GM11168 (cell line): ENCODE measurements at regions not wholly inside any gene's neighbourhood (a gene's known extent, or its start where the extent isn't known, plus 50 kb on each side); places are given as distances from the start of the nearest gene placed in this dataset.
"Not testable (repeated sequence)": the region's sequence is repeated elsewhere in the genome, so short reads cannot be mapped to it uniquely, and the experiment has no call there.

ENCODE experiments used
- in situ Hi-C: fragments of 300-500 bp; cut with MboI; formaldehyde crosslinking; loops from one replicate; pipeline ENCODE4 v1.12.0; 2022; ENCODE audit warnings: low sequenced_read_pairs; ENCODE audit not compliant: unreplicated experiment

DNA sequence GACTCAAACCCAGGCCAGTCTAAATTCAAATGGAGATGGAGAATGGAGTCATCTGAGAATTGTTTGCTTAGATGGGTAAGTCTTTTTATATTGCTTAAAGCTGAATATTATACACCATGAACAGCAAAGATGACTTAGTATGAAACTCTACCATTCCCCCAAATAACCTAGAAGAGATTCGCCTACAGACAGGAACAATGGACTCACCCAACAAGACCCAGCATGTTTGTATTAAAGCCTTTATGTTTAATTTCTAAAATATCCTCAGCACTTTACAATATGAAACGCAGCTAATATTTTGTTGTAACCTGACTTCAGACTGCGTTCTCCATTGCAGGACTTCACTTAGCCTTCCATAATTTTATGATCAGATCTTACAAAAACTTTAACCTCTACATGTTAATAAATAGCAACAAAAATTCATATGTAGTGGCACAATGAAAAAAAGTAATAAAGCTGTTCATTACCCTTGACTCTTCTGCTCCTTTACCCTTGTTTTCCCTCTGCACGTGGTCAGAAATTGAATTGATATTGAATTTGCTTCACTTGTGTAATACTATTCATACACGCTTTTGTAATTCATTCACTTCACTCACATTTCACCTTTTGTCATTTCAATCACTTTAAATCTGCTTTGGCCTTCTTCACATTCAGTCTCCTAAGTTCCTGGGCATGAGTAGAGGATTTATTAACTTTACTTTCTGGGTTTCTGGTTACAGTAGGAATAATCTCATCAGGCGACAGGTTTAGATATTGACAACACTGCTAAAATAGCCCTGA lies 177.3 kb upstream of the PTBP2 start:
- in situ Hi-C loops, result no loop called here

DNA sequence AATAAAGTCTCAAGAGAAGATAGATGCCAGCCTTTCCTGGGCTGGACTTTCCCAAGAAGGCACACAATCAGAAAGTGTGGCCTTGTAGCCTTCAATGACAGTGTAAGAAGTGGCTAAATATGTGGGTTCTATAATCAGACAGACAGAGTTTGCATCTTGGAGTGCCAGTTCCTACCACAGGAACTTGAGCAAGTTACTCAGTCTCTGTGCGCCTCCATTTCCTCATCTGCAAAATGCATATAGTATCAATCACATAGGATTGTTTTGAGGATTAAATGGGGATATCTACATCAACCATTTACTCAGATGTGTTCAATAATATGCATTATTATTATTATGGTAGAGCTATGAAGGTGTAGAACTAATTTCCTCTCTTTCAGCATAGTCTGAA lies 176.8 kb upstream of the PTBP2 start:
- in situ Hi-C loops, result no loop called here

DNA sequence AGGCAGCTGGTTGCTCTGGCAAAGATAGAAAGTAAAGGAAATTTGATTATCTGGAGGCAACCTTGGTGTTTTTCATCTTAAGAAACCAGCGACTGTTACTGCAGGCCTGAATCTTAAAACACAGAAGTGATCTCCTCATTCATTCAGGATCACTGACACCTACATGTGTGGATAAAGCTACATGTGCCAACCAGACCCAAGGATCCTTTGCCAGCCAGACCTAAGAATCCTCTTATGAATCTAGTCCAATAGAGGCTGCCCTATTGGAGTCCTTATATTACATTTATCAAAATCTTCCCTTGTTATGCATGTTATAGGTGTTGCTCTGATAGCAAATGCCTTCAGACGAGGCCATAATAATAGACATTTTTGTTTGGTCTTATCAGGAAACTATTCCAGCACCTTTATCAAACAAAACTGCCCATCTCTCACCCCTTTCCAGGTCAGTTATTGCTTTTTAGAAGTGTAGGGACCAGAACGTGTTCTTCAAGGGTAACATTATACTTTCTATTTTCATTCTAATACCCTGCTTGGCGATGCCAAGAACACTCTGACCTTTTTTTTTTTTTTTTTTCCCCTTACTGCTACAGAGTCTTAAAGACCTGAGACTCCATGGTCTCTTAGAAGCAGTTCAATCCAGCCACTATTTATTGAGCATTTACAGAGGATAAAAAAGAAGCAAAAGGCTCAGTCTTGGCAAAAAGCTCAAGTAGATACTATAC lies 175.5 kb upstream of the PTBP2 start:
- in situ Hi-C loops, result no loop called here

DNA sequence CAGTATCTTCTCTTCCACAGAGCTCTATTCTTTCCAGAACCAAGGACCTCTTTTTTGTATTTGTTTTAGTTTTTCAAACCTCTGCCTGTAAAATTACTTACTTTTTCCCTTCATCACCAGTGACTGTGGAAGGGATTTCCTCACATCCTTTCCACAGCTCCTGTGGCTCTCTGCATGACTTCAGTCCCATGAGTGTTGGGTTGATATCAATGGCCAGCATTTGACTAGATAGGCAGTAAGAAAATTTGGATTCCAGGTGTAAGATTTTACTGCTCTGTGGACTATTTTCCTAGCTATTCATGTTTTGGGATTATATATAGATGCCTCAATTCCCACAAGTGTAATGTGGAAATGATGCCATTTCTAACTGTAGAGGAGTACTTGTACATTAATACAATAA lies 171.5 kb upstream of the PTBP2 start:
- in situ Hi-C loops, result no loop called here

DNA sequence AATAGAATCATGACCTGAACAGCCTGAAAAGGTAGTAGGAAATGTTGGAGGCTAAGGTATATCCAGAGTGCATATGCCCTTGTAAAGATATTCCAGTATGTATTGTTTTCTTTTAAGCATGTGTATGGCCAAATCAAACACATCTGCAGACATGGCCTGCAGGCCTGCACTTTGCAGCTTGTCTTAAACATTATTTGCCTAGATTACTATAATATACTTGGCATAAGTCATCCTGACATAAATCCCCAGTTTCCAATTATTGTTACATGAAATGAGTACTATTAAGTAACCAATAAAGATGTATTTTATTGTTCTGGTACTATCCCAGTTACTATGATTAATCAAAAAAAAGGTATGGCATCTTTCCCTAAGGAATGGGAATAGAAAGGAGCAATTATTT lies 169.1 kb upstream of the PTBP2 start:
- in situ Hi-C loops, result no loop called here

DNA sequence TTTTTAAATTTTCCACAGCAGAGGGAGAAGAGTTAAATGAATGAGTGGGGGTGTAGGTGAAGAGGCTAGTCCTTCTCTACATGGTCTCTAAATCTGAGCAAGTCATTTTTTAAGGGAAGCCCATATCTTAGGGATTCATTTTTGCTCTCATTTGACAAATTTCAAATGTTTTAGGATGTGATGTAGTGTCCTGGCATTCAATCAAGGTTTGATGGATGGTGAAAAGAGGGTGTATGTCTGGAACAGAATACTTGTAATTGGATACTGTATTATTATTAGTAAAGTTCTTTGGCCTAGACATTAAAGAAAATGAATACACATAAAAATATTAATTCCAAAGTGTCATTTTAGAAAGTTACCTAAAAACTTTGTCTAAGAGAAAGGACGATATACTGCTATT lies 167.8 kb upstream of the PTBP2 start:
- in situ Hi-C loops, result no loop called here

DNA sequence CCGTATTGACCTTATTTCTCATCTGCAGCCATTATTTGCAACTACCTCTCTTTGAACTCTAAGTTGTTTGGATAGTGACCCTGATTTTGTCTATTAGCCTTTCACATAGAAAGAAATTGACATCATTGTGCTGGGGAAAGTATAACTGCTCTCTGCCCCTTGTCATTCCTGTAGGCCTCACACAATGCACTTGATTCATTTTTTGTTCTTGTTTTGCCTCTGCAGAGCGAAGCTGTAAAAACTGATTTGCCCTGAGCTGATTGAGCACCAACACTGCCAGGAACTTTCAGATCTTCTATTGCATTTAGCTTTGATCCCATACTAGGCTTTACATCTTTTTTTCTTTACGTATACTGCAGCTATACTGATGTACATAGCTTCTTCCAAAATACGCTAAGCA lies 167.2 kb upstream of the PTBP2 start:
- in situ Hi-C loops, result no loop called here

DNA sequence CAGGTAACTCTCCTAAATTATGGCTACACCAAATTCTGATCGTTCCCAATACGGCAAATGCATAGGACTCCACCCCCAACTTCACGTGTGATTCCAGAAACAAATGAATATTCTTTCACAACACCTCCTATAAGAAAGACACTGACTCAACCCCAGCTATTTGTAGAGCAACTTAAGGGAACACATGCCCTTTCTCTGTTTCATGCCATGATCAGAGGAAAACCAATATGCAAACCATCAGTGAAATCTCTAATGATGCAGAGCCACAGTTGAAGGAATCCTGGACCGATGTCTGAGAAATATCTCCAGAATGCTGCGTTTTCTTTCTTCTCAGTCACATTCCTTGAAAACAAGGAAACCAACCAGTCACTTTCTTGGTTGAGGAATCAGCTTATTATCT lies 164.2 kb upstream of the PTBP2 start:
- in situ Hi-C loops, result no loop called here

DNA sequence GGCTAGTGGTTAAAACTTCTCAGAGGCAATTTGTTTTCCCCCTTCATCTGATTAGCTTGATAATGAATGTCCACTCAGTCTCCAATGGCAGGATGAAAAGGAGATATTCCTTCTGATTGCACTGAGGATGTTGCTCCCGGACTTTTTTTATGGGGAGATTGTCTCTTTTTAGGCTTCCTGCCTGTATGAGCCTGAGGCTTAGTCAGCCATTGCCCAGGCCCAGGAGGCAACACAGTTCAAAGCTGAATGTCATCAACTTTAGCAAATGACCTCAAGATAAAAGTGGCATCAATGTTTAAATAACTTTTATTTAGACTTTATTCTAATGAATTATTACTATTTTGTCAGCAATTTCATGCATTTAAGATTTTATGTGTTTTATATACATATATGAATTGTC lies 162.9 kb upstream of the PTBP2 start:
- in situ Hi-C loops, result no loop called here

DNA sequence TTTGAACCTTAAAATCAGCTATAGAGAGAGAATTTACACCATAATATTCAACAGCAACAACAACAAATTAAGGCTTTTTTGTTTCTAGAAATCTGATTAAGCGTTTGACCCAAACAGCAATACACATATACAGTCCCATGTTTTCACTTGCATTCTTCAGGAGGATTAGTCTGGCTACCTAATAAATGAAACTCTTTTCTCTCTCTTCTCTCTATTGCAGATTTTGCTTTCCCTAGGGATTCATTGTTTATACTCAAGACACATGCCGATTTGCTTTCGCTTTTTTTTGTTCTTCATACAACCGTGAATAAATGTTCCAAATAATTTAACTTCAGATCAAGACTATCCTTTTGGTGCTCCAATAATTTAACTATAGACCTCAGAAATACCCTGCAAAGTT lies 162.4 kb upstream of the PTBP2 start:
- in situ Hi-C loops, result no loop called here

DNA sequence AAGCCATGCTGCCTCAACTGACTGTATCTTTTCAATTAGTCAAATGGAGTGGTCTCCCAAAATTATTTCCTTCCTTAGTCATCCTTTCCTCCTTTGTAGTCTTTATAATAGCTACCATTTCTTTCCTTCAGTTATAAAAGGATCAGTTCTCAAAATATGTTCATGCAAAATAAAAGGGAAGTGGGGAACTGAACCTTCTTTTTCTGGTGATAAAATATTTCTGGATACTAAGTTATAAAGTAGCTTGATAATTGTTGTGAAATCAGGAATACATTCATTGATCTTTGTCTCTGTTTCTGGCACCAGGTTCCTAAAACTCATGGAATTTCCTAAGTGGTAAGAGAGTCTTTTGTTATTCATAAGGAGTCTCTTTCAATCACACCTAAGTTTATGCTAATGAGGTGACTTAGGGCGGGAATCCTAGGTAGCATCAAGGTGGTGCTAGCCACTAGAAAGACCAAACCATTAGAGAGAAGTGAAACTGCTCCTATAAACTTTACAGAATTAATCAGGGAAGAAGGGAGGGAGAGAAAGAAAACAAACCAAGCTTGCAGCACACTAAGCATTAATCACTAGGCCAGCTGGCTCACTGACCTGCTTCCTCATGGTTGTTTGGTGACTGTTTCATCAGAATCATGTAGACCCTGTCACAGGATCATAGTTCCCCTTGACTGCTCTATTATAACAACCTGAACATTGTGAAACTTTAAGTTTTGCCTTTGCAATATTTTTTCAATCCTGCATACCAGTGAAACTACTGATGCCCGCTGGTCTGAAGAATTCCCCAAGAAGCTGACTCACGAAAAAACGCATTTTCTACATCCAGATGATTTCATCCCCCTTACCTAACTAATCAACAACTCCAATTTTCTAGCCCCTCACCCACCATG lies 161.6 kb upstream of the PTBP2 start:
- in situ Hi-C loops, result no loop called here

DNA sequence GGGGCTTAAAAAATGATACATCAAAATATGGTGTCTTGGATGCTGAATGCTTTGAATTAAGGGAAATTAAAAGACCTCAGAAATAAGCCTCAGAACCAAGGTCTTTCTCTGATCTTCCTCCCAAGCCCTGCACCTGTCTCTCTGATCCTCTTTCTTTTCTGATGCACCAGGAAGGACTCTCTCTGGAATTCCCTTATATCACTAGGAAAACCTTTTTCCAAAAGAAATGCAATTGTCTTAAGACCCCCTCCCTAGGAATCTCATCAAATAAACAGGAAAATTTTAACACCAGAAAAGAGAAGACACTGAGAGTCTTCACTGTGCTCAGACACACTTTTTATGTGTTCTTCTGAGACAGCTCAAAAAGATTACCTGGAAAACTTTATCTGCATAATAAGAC lies 159.5 kb upstream of the PTBP2 start:
- in situ Hi-C loops, result no loop called here

DNA sequence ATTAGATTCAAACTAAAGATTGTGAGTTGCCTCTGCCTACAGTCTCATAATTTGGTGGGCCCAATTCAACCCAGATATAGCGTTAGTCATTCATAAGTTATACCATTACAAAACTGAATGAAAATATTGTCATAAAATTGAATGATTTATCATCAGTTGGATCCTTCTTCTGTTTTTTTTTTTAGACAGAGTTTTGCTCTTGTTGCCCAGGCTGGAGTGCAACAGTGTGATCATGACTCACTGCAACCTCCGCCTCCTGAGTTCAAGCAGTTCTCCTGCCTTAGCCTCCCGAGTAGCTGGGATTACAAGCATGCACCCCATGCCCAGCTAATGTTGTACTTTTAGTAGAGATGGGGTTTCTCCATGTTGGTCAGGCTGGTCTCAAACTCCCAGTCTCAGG lies 157.2 kb upstream of the PTBP2 start:
- in situ Hi-C loops, result not testable (repeated sequence)

DNA sequence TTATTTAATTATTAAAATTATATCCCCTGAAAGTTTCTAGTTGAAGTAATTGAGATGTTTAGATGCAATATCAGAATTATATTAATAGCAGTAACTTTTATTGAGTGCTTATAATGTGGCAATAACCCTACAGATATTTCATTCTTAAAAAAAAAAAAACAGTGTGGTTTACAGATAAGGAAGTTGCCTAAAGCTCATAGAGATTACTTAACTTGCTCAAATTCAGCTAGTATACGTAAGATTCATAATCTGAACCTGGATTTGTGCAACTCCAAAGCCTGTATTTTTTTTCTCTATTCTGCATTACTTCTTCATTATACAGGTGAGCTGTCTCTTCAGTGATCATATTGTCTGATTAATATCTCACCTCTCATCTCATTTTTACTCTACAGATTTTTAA lies 156.0 kb upstream of the PTBP2 start:
- in situ Hi-C loops, result no loop called here

DNA sequence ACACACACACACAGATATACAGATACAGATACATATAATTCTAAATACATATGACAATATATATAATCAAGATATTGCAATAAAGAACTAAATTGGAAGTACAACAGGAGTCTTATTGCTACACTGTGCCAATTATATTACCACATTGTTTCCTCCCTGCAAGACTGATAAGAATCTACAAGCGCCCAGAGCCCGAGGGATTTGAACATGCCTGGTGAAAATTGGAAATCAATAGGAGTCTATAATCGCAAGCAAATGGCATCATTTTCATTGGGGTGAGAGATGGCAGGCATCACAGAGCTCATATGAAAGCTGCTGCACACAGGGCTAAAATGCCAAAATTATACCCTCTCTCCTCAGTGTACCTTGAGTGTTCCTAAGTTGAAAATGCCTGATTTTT lies 152.9 kb upstream of the PTBP2 start:
- in situ Hi-C loops, result no loop called here

DNA sequence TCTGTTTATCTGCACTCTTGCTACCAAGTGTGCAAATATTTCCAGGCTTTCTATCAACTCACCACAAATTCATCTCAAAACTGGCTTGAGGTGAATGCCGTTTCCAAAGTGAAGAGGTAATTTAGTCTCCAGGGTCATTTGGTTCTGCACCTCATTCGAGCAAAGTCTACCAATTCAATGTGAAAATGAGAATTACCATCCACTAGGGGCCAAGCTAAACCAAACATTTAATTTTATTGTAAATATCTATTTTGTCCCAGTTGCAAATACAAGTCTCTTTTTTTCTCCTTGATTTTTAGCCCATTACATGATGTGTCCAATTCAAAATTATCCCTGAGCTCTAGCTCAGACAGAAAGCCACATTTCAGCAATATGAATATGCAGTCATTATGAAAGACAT lies 152.3 kb upstream of the PTBP2 start:
- in situ Hi-C loops, result no loop called here

DNA sequence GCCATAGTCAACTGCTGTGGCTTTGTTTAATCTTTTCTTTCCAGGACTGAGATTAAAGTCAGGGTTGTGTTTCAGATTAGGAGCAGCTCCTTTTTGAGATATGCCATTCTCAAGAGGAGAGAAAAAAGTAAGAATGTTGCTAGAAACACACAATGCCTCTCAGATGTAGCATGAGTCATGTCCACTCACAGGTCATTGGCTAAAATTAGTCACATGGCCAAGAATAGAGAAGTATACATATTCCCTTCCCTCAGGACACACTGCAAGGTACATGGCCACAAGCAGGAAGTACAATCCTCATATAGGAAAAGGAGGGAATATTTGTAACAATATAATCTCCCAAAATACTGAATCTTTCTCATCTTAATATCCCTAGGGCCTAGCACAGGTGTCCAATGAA lies 141.9 kb upstream of the PTBP2 start:
- in situ Hi-C loops, result no loop called here

DNA sequence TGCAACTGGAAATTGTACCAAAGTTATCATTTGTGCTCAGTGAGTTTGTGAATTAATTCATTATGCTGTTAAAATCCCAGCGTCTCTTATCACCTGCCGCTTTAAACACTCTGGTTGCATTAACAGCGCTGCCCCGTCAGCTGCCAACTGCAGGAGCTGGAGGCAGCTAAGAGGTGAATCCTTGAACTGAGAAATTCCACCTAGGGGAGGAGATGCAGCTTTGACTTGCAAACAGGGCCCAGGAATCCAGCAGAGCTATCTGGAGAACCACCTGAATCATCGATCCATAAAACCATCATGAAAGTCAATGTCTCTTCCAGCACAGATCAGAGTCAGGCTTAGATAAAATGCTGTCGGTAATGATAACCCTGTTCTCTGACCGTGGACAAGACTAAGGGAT lies 140.7 kb upstream of the PTBP2 start:
- in situ Hi-C loops, result no loop called here

DNA sequence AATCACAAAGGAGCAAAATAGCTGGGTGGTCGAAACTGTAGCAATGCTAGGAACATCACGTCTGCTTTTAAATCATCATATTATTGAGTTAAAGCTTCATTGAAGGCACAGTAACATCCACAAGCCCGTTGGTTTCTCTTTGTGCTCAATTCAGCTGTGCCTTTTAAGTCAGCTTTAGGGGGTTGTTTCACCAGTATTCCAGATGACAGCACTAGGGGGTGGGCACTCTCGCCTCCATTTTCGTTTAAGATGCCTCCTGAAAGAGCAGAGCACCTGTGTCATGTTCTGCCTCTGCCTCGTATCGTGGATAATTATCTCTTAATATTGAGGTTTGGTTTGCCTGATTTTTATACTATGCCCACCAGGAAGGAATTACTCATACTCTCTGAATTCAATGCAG lies 139.8 kb upstream of the PTBP2 start:
- in situ Hi-C loops, result no loop called here

DNA sequence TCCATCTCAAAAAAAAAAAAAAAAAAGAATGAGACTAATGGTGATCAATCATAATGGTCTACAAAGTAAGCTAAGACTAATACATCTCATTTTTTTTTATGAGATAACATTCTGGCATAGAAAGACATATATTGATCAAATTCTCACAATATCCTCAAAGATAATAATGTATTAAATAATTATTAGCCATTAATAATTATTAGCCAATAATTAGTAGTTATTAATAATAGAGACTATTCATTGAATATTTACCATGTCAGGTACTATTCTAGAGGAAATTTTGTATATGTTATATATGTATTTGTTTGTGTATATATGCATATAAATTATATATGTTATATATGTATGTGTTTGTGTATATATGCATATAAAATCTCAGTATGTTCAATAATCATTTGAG lies 137.7 kb upstream of the PTBP2 start:
- in situ Hi-C loops, result no loop called here

DNA sequence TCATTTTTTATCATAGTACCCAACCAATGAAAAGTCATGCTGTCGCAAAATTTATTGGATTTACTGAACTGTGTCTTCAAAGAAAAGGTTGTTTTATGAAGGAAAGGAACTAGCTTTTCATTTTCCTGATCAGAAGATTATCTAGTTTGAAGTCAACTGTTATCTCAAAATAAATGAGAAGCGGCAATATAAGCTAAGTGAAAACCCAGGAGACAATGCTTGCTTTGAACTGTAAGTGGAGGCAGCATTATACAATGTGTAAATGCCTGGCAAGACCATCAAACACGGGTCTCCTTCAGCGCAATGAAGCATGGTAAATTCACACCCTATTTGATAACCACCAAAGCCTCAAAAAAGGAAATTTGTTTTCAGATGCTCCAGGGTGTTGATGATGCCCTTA lies 134.4 kb upstream of the PTBP2 start:
- in situ Hi-C loops, result no loop called here
